K562 (cell line): ENCODE measurements at regions not wholly inside any gene's neighbourhood (a gene's known extent, or its start where the extent isn't known, plus 50 kb on each side); places are given as distances from the start of the nearest gene placed in this dataset.

Source experiments
- ATAC-seq: fragments of 200-7000 bp; cut with Tn5 transposase; 3 replicates; pipeline ENCODE4 v1.9.1; 2020; ENCODE audit warnings: moderate library complexity
- BruUV-seq: library from RNA; stranded (reverse); fragments of 400-500 nt; replicated peaks from 2 replicates; lab custom pipeline; 2021; lab: Mats Ljungman, UMichigan
- CTCF ChIA-PET: fragments of 300-600 bp; formaldehyde crosslinking; extraction: SDS; loops from one replicate; lab custom pipeline; 2021; ENCODE audit warnings: low intra/inter-chr PET ratio; lab: Yijun Ruan, JAX
- POLR2A ChIA-PET: fragments of 300-600, 350-650 bp; sonication (Branson Sonifier 250); formaldehyde crosslinking; extraction: SDS; loops from one replicate; lab custom pipeline; 2021; ENCODE audit warnings: antibody characterized with exemption, inconsistent platforms; lab: Yijun Ruan, JAX
- DNase-seq, 4 experiments: peaks; one replicate each; pipeline versions ENCODE4 v3.0.0 to v3.0.0-alpha.2; 2011 to 2018; ENCODE audit warnings: low spot score in 3 of 4, mixed read lengths in 3 of 4; ENCODE audit errors: extremely low read depth in 1 of 4
- FAIRE-seq: peaks from 2 replicates; lab custom pipeline; 2011; peaks lifted over from hg19 to GRCh38; lab: Jason Lieb, UNC
- H2AFZ ChIP-seq: 2 replicates; pipeline ENCODE4 v1.6.0; 2011; ENCODE audit warnings: low read depth, low read length, control low read depth, inconsistent platforms
- H3K27ac ChIP-seq: fragments of 200-600 bp; 3 replicates; pipeline ENCODE4 v1.8.0; 2011; ENCODE audit warnings: low read depth, mild to moderate bottlenecking, control low read depth, inconsistent platforms, low read length, moderate library complexity, mixed read lengths; ENCODE audit errors: extremely low read depth
- H3K27me3 ChIP-seq, 2 experiments: fragments of 300-600 bp in 1 of 2; 2 replicates in 1 of 2; 3 replicates in 1 of 2; pipeline versions ENCODE4 v1.6.0 to v1.8.0; 2011; ENCODE audit warnings: inconsistent platforms in 2 of 2, low read length in 2 of 2, mild to moderate bottlenecking in 1 of 2, mixed read lengths in 1 of 2, moderate library complexity in 1 of 2; ENCODE audit not compliant: control insufficient read depth in 2 of 2, insufficient read depth in 2 of 2
- H3K36me3 ChIP-seq: fragments of 300-600 bp; 3 replicates; pipeline ENCODE4 v1.8.0; 2011; ENCODE audit warnings: mild to moderate bottlenecking, low read length, inconsistent platforms; ENCODE audit not compliant: control insufficient read depth, insufficient read depth
- H3K4me1 ChIP-seq, 2 experiments: fragments of 200-600 bp in 1 of 2; replicated peaks in 1 of 2; 2 replicates in 1 of 2; 3 replicates in 1 of 2; pipeline versions ENCODE4 v1.5.1 to v1.8.0; 2011; ENCODE audit warnings: inconsistent platforms in 2 of 2, low read length in 2 of 2, mild to moderate bottlenecking in 1 of 2, mixed read lengths in 1 of 2, moderate library complexity in 1 of 2; ENCODE audit not compliant: control insufficient read depth in 2 of 2, insufficient read depth in 2 of 2
- H3K4me2 ChIP-seq: 2 replicates; pipeline ENCODE4 v1.6.1; 2011; ENCODE audit warnings: low read length, control low read depth, inconsistent platforms, mixed read lengths; ENCODE audit not compliant: insufficient read depth
- H3K4me3 ChIP-seq: fragments of 200-600 bp; sonication (generic), shearing (Covaris generic); 2 replicates; pipeline ENCODE4 v1.5.1; 2016; ENCODE audit warnings: control low read depth, inconsistent platforms
- H3K79me2 ChIP-seq: fragments of 200-600 bp; 3 replicates; pipeline ENCODE4 v1.8.0; 2011; ENCODE audit warnings: low read length, inconsistent platforms; ENCODE audit not compliant: control insufficient read depth, insufficient read depth
- H3K9ac ChIP-seq, 2 experiments: 2 replicates each; pipeline versions ENCODE4 v1.6.0 to v1.6.1; 2011; ENCODE audit warnings: low read depth in 2 of 2, low read length in 2 of 2, control low read depth in 1 of 2, inconsistent platforms in 1 of 2, mild to moderate bottlenecking in 1 of 2, mixed read lengths in 1 of 2; ENCODE audit not compliant: insufficient read depth in 1 of 2
- H3K9me1 ChIP-seq: one replicate; pipeline ENCODE4 v1.6.0; 2011; ENCODE audit warnings: inconsistent platforms, mild to moderate bottlenecking, low read length, moderate library complexity; ENCODE audit not compliant: control insufficient read depth, insufficient read depth
- H3K9me3 ChIP-seq: replicated peaks from 2 replicates; pipeline ENCODE4 v1.5.1; 2011; ENCODE audit warnings: low read depth, low read length, inconsistent platforms; ENCODE audit not compliant: control insufficient read depth, insufficient read depth
- H4K20me1 ChIP-seq: replicated peaks from 2 replicates; pipeline ENCODE4 v1.6.1; 2011; ENCODE audit warnings: low read length, inconsistent platforms, mixed read lengths; ENCODE audit not compliant: control insufficient read depth, insufficient read depth
- ATF1 ChIP-seq, 2 experiments: fragments of 450-650 bp in 1 of 2; IDR thresholded peaks; 2 replicates each; pipeline ENCODE4 v1.6.1; 2016; ENCODE audit warnings: missing compliant biosample characterization in 1 of 2, missing genetic modification characterization in 1 of 2
- BRD9 ChIP-seq: fragments of 450-650 bp; IDR thresholded peaks from 2 replicates; pipeline ENCODE4 v1.6.1; 2018; ENCODE audit warnings: low read depth; ENCODE audit not compliant: partially characterized antibody
- CEBPB ChIP-seq: fragments of 450-650 bp; IDR thresholded peaks from 2 replicates; pipeline ENCODE4 v1.6.1; 2016; ENCODE audit warnings: missing genetic modification characterization, missing compliant biosample characterization
- ID3 ChIP-seq, 2 experiments: fragments of 250-450 bp in 1 of 2; fragments of 450-650 bp in 1 of 2; sonication (Bioruptor Pico) in 1 of 2; IDR thresholded peaks; 2 replicates each; pipeline versions ENCODE4 v1.6.1 to v1.8.0; 2016 to 2021; ENCODE audit warnings: mild to moderate bottlenecking in 2 of 2, moderate library complexity in 2 of 2, missing compliant biosample characterization in 1 of 2, missing genetic modification characterization in 1 of 2
- PTTG1 ChIP-seq: fragments of 450-650 bp; IDR thresholded peaks from 2 replicates; pipeline ENCODE4 v1.6.1; 2016; ENCODE audit warnings: low read depth, mild to moderate bottlenecking, missing genetic modification characterization, missing compliant biosample characterization
- THAP12 ChIP-seq: fragments of 250-450 bp; sonication (Bioruptor Pico); IDR thresholded peaks from 2 replicates; pipeline ENCODE4 v1.9.0; 2021; ENCODE audit warnings: mild to moderate bottlenecking, inconsistent platforms
- ZBTB17 ChIP-seq: fragments of 450-650 bp; formaldehyde crosslinking; IDR thresholded peaks from 2 replicates; pipeline ENCODE4 v1.4.0; 2020; ENCODE audit warnings: mild to moderate bottlenecking
- ZNF174 ChIP-seq: fragments of 250-450 bp; sonication (Bioruptor Pico); IDR thresholded peaks from 2 replicates; pipeline ENCODE4 v1.4.0; 2020; ENCODE audit warnings: mild to moderate bottlenecking
- WGBS: fragments of 100-300 bp; shearing (Covaris generic); methylation state at CpG from one replicate; pipeline ENCODE4 v1.1.6; 2016; ENCODE audit warnings: low coverage, mixed read lengths; ENCODE audit not compliant: insufficient coverage; ENCODE audit errors: missing lambda C conversion rate; 5-methylcytosine and 5-hydroxymethylcytosine counted together
- in situ Hi-C: fragments of 300-500 bp; cut with MboI; formaldehyde crosslinking; loops from 4 replicates; pipeline ENCODE4 v1.15.0; 2018; ENCODE audit warnings: inconsistent platforms, mixed read lengths
- intact Hi-C: fragments of 100-400 bp; cut with micrococcal nuclease; formaldehyde crosslinking; loops from 2 replicates; pipeline ENCODE4 v1.14.2; 2022
- TF ChIP-seq, protein P1 (sequence below): sonication (generic); formaldehyde crosslinking; IDR thresholded peaks from 2 replicates; pipeline ENCODE4 v1.9.0; 2022; ENCODE audit warnings: mild to moderate bottlenecking, missing genetic modification reagents
- TF ChIP-seq, protein P2 (sequence below), 3 experiments: fragments of 200-800 bp in 1 of 3; sonication (Bioruptor generic) in 1 of 3; sonication (generic) in 1 of 3; formaldehyde crosslinking in 1 of 3; IDR thresholded peaks; 2 replicates each; pipeline versions ENCODE4 v1.6.1 to v1.8.0; 2016 to 2022; ENCODE audit warnings: mild to moderate bottlenecking in 2 of 3, missing compliant biosample characterization in 2 of 3, missing genetic modification characterization in 2 of 3, missing genetic modification reagents in 1 of 3
- TF ChIP-seq, protein P3 (sequence below), 2 experiments: IDR thresholded peaks in 1 of 2; conservative IDR thresholded peaks in 1 of 2; 2 replicates each; pipeline ENCODE4 v1.6.1; 2016; ENCODE audit warnings: low read depth in 2 of 2, mild to moderate bottlenecking in 1 of 2, missing compliant biosample characterization in 1 of 2, missing genetic modification characterization in 1 of 2, moderate library complexity in 1 of 2

DNA sequence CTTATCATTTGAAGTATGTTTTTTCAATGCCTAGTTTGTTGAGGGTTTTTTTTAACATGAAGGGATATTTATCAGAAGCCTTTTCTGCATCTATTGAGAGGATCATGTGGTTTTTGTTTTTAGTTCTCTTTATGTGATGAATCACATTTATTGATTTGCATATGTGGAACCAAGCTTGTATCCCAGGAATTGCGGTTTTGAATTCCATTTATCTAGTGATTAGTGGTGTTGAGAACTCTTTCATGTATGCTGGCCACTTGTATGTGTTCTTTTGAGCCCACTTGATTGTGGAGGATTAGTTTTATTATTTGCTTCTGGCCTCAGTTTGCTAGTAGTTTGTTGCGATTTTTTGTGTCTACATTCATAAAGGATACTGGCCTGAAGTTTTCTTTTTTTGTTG, 85.0 kb upstream of the CNKSR2 start (continued):
- TF ChIP-seq, protein P1, sequence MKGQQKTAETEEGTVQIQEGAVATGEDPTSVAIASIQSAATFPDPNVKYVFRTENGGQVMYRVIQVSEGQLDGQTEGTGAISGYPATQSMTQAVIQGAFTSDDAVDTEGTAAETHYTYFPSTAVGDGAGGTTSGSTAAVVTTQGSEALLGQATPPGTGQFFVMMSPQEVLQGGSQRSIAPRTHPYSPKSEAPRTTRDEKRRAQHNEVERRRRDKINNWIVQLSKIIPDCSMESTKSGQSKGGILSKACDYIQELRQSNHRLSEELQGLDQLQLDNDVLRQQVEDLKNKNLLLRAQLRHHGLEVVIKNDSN (CRISPR knock-in tag): no peak
- TF ChIP-seq, protein P2, sequence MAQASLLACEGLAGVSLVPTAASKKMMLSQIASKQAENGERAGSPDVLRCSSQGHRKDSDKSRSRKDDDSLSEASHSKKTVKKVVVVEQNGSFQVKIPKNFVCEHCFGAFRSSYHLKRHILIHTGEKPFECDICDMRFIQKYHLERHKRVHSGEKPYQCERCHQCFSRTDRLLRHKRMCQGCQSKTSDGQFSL (CRISPR knock-in tag; IDR thresholded peaks at IDR 0.05): no peak
- TF ChIP-seq, protein P2 (tag; IDR thresholded peaks at IDR 0.05): no peak
- TF ChIP-seq ID3 (CRISPR knock-in tag; IDR thresholded peaks at IDR 0.05): no peak
- TF ChIP-seq ID3 (tag; IDR thresholded peaks at IDR 0.05): no peak
- no peak for TF ChIP-seq ATF1 (CRISPR knock-in tag; IDR thresholded peaks at IDR 0.05)
- TF ChIP-seq ATF1 (tag; IDR thresholded peaks at IDR 0.05): no peak

GRCh38 chrX:21295246-21295820, 78.9 kb upstream of the CNKSR2 start:
- in situ Hi-C loops (no loop called here), intact Hi-C loops (no loop called here)
- 2% methylated on average over 6 of the region's 12 CpGs for WGBS
- H3K27me3 ChIP-seq: no peaks in the 10 kb centered on the region
- no peak overlapping the region for H3K4me2 ChIP-seq
- ATAC-seq (no peak), DNase-seq (no peak), FAIRE-seq (no peak)
- H3K9ac ChIP-seq: no peak overlapping the region
- H3K36me3 ChIP-seq: no peaks in the 10 kb centered on the region
- BruUV-seq: no TSS peak
- no peaks in the 10 kb centered on the region for H3K9me3 ChIP-seq
- H3K4me3 ChIP-seq: no peak overlapping the region
- no peaks in the 10 kb centered on the region for H3K4me1 ChIP-seq
- H2AFZ ChIP-seq: no peak overlapping the region
- no peak overlapping the region for H3K27ac ChIP-seq
- ChIA-PET POLR2A (no interaction called here), CTCF (no interaction called here)
- no peaks in the 10 kb centered on the region for H4K20me1 ChIP-seq
- H3K79me2 ChIP-seq: no peaks in the 10 kb centered on the region
- no peaks in the 10 kb centered on the region for H3K9me1 ChIP-seq
- TF ChIP-seq THAP12 (no peak), BRD9 (no peak), CEBPB (no peak), ZNF174 (CRISPR knock-in tag) (no peak), PTTG1 (tag) (no peak), ZBTB17 (no peak)
- TF ChIP-seq, protein P3, sequence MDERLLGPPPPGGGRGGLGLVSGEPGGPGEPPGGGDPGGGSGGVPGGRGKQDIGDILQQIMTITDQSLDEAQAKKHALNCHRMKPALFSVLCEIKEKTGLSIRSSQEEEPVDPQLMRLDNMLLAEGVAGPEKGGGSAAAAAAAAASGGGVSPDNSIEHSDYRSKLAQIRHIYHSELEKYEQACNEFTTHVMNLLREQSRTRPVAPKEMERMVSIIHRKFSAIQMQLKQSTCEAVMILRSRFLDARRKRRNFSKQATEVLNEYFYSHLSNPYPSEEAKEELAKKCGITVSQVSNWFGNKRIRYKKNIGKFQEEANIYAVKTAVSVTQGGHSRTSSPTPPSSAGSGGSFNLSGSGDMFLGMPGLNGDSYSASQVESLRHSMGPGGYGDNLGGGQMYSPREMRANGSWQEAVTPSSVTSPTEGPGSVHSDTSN (CRISPR knock-in tag; IDR thresholded peaks at IDR 0.05; ENCODE audit: low read depth): no peak
- TF ChIP-seq, protein P3 (tag; conservative IDR thresholded peaks at IDR 0.05; ENCODE audit: low read depth): no peak
